Non-pigmented ciliary epithelial cell (primary cell): ENCODE measurements at regions not wholly inside any gene's neighbourhood (a gene's known extent, or its start where the extent isn't known, plus 50 kb on each side); places are given as distances from the start of the nearest gene placed in this dataset.

Experiments used
- DNase-seq: peaks from one replicate; pipeline ENCODE4 v3.0.0-alpha.2; 2010; ENCODE audit warnings: low read depth

- DNase-seq, result no peak
These were observed 70.9 kb downstream of the MBL2 start for GRCh38 chr10:52701647-52702046.

- DNase-seq, result no peak
These were observed 69.1 kb downstream of the MBL2 start for GRCh38 chr10:52703451-52703850.

DNA sequence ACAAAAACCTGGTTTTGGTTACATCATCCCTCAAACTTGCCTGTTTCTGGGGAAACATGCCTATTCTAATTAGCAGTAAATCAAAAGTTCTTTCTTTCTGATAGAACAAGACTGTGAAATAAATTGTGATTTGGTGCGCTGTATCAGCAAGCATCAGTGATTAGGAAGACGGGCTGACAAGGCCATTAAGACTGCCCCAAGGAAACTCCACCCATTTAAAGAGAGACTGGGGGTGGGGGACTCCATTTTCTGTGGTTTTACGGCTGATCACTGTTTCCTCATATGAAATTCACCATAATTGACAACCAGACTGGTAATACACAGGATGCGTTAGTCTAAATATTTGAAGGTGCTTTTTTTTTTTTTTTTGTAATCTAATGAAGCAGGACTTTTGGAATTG, 68.7 kb downstream of the MBL2 start:
- no peak for DNase-seq

DNA sequence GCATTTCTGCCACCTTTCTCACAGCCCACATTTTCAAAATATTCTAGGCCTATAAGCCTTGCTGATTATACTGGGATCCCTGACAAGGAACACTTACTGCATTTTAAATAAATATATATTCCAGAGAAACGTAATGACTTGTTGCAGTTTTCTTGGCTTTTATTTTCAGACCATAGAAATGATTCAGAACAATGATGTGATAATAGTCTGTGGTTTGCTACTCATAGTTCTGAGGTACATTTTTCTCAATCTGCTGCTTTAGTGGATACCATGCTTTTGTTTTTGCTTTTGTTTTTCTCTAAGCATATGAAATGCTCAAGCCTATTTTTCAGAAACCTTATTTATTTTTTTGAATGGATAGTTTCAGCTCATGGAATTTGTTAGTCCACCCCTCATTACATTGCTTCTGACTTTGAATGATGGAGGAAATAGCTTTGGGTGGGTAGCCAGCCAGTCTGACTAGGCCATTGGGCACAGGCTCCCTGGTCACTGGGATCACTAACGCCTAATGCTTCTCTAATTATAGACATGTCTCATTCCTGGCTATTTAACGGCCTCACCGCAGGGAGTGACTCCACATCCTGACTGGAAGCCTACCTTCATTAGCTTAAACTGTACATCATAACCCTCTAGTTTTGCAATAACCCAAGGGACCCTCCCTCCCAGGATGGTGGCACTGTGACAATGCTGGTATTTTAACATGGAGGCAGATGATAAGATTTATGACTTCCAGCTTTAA, 66.1 kb downstream of the MBL2 start:
- no peak for DNase-seq
